Caco-2 (cell line): ENCODE measurements at regions not wholly inside any gene's neighbourhood (a gene's known extent, or its start where the extent isn't known, plus 50 kb on each side); places are given as distances from the start of the nearest gene placed in this dataset.

Experiments
- BruUV-seq: library from RNA; stranded (reverse); fragments of 400-500 nt; replicated peaks from 2 replicates; lab custom pipeline; 2021; lab: Mats Ljungman, UMichigan
- CTCF ChIA-PET: fragments of 300-600 bp; sonication (Branson Sonifier 250); formaldehyde crosslinking; loops from one replicate; lab custom pipeline; 2022; ENCODE audit warnings: antibody characterized with exemption; lab: Charles Lee
- POLR2A ChIA-PET: fragments of 300-600 bp; sonication (Branson Sonifier 250); formaldehyde crosslinking; loops from one replicate; lab custom pipeline; 2022; ENCODE audit warnings: antibody characterized with exemption; lab: Charles Lee
- DNase-seq, 2 experiments: peaks; one replicate each; pipeline versions ENCODE4 v3.0.0 to v3.0.0-alpha.2; 2020 to 2022
- H3K27me3 ChIP-seq: replicated peaks from 2 replicates; pipeline ENCODE4 v1.6.0; 2011; ENCODE audit warnings: low read length; ENCODE audit not compliant: control insufficient read depth, insufficient read depth
- H3K36me3 ChIP-seq: 2 replicates; pipeline ENCODE4 v1.5.1; 2011; ENCODE audit warnings: low read length; ENCODE audit not compliant: control insufficient read depth, insufficient read depth
- H3K4me1 ChIP-seq: fragments of 250-450 bp; sonication (Bioruptor Pico); 2 replicates; pipeline ENCODE4 v1.5.1; 2020; ENCODE audit warnings: mild to moderate bottlenecking
- H3K4me3 ChIP-seq: 2 replicates; pipeline ENCODE4 v1.5.1; 2011; ENCODE audit warnings: low read depth, mild to moderate bottlenecking, control low read depth, low read length
- H3K9me3 ChIP-seq: fragments of 250-450 bp; sonication (Bioruptor Pico); 2 replicates; pipeline ENCODE4 v1.5.1; 2020; ENCODE audit warnings: mild to moderate bottlenecking, moderate library complexity
- H3K27ac Mint-ChIP-seq: one replicate; pipeline ENCODE4 v1.8.0; 2022; ENCODE audit warnings: mixed read lengths; ENCODE audit not compliant: unreplicated experiment
- H3K27me3 Mint-ChIP-seq: one replicate; pipeline ENCODE4 v1.8.0; 2022; ENCODE audit warnings: mixed read lengths; ENCODE audit not compliant: insufficient read depth, unreplicated experiment
- H3K36me3 Mint-ChIP-seq: one replicate; pipeline ENCODE4 v1.8.0; 2022; ENCODE audit warnings: mild to moderate bottlenecking, mixed read lengths; ENCODE audit not compliant: insufficient read depth, unreplicated experiment
- H3K4me1 Mint-ChIP-seq: one replicate; pipeline ENCODE4 v1.8.0; 2022; ENCODE audit warnings: low read depth, mixed read lengths; ENCODE audit not compliant: unreplicated experiment
- H3K4me3 Mint-ChIP-seq: one replicate; pipeline ENCODE4 v1.8.0; 2022; ENCODE audit warnings: mild to moderate bottlenecking, moderate library complexity, mixed read lengths; ENCODE audit not compliant: unreplicated experiment
- H3K9me3 Mint-ChIP-seq: one replicate; pipeline ENCODE4 v1.8.0; 2022; ENCODE audit warnings: mixed read lengths; ENCODE audit not compliant: unreplicated experiment
- intact Hi-C: fragments of 100-400 bp; cut with micrococcal nuclease; formaldehyde crosslinking; loops from one replicate; pipeline ENCODE4 v1.10.0; 2022; ENCODE audit not compliant: unreplicated experiment
- TF ChIP-seq, protein P1 (sequence below), 2 experiments: fragments of 200-600 bp in 1 of 2; IDR thresholded peaks; 1 replicate in 1 of 2; 2 replicates in 1 of 2; pipeline versions ENCODE4 v1.5.1 to v1.8.0; 2011 to 2022; ENCODE audit warnings: antibody characterized with exemption in 1 of 2, control low read depth in 1 of 2, inconsistent platforms in 1 of 2, low read depth in 1 of 2, low read length in 1 of 2, mild to moderate bottlenecking in 1 of 2, moderate library complexity in 1 of 2; ENCODE audit not compliant: insufficient read depth in 1 of 2, severe bottlenecking in 1 of 2, unreplicated experiment in 1 of 2

DNA sequence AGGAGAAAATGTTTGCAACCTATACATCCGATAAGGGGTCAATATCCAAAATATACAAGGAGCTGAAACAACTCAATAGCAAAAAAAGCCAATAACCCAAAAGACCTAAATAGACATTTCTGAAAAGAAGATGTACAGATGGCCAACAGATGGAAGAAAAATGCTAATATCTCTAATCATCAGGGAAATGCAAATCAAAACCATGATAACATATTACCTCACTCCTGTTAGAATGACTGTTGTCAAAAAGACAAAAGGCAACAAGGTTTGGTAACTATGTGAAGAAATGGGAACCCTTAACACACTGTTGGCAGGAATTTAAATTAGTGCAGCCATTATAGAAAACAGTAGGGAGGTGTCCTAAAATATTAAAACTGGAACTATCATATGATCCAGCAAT is 74.7 kb downstream of the LEPR start:
- no peak overlapping the region for H3K27ac Mint-ChIP-seq
- H3K27me3 ChIP-seq = no peaks in the 10 kb centered on the region
- no peaks in the 10 kb centered on the region for H3K4me1 ChIP-seq
- no peaks in the 10 kb centered on the region for H3K36me3 ChIP-seq
- H3K9me3 Mint-ChIP-seq = no peaks in the 10 kb centered on the region
- ChIA-PET POLR2A (no interaction called here), CTCF (no interaction called here)
- H3K4me1 Mint-ChIP-seq = no peaks in the 10 kb centered on the region
- intact Hi-C loops = no loop called here
- H3K4me3 ChIP-seq = no peak overlapping the region
- no peaks in the 10 kb centered on the region for H3K9me3 ChIP-seq
- no peaks in the 10 kb centered on the region for H3K36me3 Mint-ChIP-seq
- TF ChIP-seq, protein P1, sequence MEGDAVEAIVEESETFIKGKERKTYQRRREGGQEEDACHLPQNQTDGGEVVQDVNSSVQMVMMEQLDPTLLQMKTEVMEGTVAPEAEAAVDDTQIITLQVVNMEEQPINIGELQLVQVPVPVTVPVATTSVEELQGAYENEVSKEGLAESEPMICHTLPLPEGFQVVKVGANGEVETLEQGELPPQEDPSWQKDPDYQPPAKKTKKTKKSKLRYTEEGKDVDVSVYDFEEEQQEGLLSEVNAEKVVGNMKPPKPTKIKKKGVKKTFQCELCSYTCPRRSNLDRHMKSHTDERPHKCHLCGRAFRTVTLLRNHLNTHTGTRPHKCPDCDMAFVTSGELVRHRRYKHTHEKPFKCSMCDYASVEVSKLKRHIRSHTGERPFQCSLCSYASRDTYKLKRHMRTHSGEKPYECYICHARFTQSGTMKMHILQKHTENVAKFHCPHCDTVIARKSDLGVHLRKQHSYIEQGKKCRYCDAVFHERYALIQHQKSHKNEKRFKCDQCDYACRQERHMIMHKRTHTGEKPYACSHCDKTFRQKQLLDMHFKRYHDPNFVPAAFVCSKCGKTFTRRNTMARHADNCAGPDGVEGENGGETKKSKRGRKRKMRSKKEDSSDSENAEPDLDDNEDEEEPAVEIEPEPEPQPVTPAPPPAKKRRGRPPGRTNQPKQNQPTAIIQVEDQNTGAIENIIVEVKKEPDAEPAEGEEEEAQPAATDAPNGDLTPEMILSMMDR (IDR thresholded peaks at IDR 0.05; ENCODE audit: insufficient read depth in 1 of 2, low read depth in 1 of 2, low read length in 1 of 2, severe bottlenecking in 1 of 2, unreplicated experiment in 1 of 2) = no peak
- no TSS peak for BruUV-seq
- no peak overlapping the region for H3K4me3 Mint-ChIP-seq
- DNase-seq = no peak
- H3K27me3 Mint-ChIP-seq = no peaks in the 10 kb centered on the region

DNA sequence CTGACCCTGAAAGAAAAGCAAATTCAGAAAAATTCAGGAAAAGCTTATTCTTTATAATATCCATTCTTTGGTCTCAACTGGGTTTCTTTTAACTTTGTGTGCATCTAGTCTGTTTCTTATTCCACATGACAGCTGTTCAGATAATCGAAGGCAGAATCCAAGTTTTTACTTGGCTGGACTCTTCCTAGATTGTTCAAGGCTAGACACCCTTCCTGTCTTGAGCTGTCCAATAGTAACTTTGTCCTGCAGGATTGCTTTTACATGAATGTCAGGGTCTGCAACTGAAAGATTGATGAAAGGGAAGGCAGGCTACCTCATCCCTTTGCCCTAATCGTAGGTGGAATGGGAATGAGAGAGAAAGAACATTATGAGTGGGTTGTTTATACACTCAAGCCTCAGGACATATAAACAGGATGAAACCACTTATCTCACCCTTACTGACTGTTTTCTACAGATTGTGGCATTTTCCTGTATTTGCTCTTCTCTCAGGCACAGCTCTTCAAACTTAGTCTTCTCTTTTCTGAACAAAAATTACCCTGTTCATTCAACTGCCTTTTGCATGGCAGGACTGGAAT is 76.9 kb downstream of the LEPR start:
- DNase-seq = no peak
- H3K27ac Mint-ChIP-seq = no peak overlapping the region
- Histone ChIP-seq H3K4me3 (no peak overlapping the region), H3K9me3 (no peaks in the 10 kb centered on the region), H3K36me3 (no peaks in the 10 kb centered on the region), H3K4me1 (no peaks in the 10 kb centered on the region), H3K27me3 (no peaks in the 10 kb centered on the region)
- no TSS peak for BruUV-seq
- intact Hi-C loops = no loop called here
- no peak overlapping the region for H3K4me3 Mint-ChIP-seq
- no peaks in the 10 kb centered on the region for H3K27me3 Mint-ChIP-seq
- ChIA-PET CTCF (no interaction called here), POLR2A (no interaction called here)
- no peaks in the 10 kb centered on the region for H3K9me3 Mint-ChIP-seq
- H3K36me3 Mint-ChIP-seq = no peaks in the 10 kb centered on the region
- no peaks in the 10 kb centered on the region for H3K4me1 Mint-ChIP-seq
- TF ChIP-seq, protein P1 (IDR thresholded peaks at IDR 0.05; ENCODE audit: insufficient read depth in 1 of 2, low read depth in 1 of 2, low read length in 1 of 2, severe bottlenecking in 1 of 2, unreplicated experiment in 1 of 2) = no peak

DNA sequence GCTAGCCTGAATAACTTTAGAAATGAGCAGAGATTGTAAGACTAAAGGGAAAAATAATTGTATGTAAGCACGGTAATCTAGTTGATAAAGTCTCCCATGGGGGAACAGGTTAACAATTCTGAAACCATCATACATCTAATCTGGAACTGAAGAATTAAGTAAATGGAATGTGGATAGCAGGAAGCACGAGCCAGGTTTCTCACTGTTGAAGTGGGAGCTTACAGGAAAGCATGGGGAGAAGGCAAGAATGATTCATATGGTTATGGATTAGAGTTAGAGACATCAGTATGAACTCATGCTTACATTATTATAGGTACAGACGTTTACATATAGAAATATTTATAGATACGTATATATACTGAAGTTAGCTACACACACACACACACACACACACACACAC is 83.0 kb downstream of the LEPR start:
- Histone ChIP-seq H3K27me3 (no peaks in the 10 kb centered on the region), H3K36me3 (no peaks in the 10 kb centered on the region), H3K4me3 (no peak overlapping the region), H3K9me3 (no peaks in the 10 kb centered on the region), H3K4me1 (no peaks in the 10 kb centered on the region)
- Mint-ChIP-seq H3K4me3 (no peak overlapping the region), H3K9me3 (no peaks in the 10 kb centered on the region), H3K36me3 (no peaks in the 10 kb centered on the region), H3K27ac (no peak overlapping the region), H3K27me3 (no peaks in the 10 kb centered on the region), H3K4me1 (no peaks in the 10 kb centered on the region)
- intact Hi-C loops = no loop called here
- no peak for DNase-seq
- ChIA-PET CTCF (no interaction called here), POLR2A (no interaction called here)
- TF ChIP-seq, protein P1 (IDR thresholded peaks at IDR 0.05; ENCODE audit: insufficient read depth in 1 of 2, low read depth in 1 of 2, low read length in 1 of 2, severe bottlenecking in 1 of 2, unreplicated experiment in 1 of 2) = no peak
- BruUV-seq = no TSS peak
